ENCODE measurements at regions not wholly inside any gene's neighbourhood (a gene's known extent, or its start where the extent isn't known, plus 50 kb on each side); places are given as distances from the start of the nearest gene placed in this dataset.

- TF ChIP-seq CTCF (IDR thresholded peaks at IDR 0.05) (no peak), POLR2A (IDR thresholded peaks at IDR 0.05) (no peak)
Observed at GRCh38 chr17:34045990-34046389, 209.1 kb upstream of the CCL2 start.
